ENCODE measurements at regions not wholly inside any gene's neighbourhood (a gene's known extent, or its start where the extent isn't known, plus 50 kb on each side); places are given as distances from the start of the nearest gene placed in this dataset.

DNA sequence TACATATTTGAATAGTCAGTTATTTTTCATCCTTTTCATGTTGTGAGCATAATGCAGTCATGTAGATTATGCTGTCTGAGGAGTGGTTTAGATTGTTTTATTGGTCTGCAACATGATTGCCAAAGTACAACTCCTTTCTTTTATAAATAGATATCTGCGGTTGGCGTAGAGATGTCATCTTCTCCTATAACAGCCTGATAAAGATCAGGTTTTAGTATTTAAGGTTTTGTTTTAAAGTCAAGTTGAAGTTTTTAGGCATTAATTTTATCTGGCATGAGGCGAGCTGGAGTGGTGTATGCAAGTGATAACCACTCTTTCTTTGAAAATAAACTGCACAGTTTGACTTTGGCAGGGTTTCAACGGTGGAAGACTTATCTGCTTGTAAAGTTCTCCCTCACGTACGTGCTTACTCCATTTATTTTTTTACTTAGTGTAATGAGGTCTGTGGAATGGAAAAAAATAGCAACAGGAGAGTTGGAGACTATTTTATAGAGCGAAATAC is 126.3 kb downstream of the FBXO8 start:
- Histone ChIP-seq H3K9me3 (ENCODE audit: control insufficient read depth, low read depth, low read length) (no peaks in the 10 kb centered on the region), H2AK5ac (ENCODE audit: insufficient read length, low read length) (no peak overlapping the region), H3K79me1 (ENCODE audit: insufficient read depth, low read depth, low read length, poor library complexity, severe bottlenecking) (no peaks in the 10 kb centered on the region), H3K27ac (ENCODE audit: insufficient read length, low read depth, low read length) (no peak overlapping the region), H3K56ac (ENCODE audit: insufficient read length, low read depth, low read length) (no peak overlapping the region), H2BK20ac (ENCODE audit: low read depth, low read length, poor library complexity, severe bottlenecking) (no peak overlapping the region), H2BK12ac (ENCODE audit: insufficient read length, low read depth, low read length) (no peak overlapping the region), H4K8ac (replicated peaks; ENCODE audit: insufficient read length, low read depth, low read length) (no peak overlapping the region), H2BK15ac (ENCODE audit: low read depth, low read length) (no peak overlapping the region), H3K18ac (ENCODE audit: insufficient read length, low read depth, low read length) (no peak overlapping the region), H4K91ac (ENCODE audit: insufficient read length, low read depth, low read length) (no peak overlapping the region), H4K5ac (ENCODE audit: insufficient read length, low read depth, low read length) (no peak overlapping the region), H3K14ac (ENCODE audit: insufficient read depth, low read length) (no peak overlapping the region), H3K9ac (ENCODE audit: extremely low read depth, insufficient read length, low read length) (no peak overlapping the region), H2AFZ (ENCODE audit: low read length) (no peak overlapping the region), H3K27me3 (ENCODE audit: insufficient read depth, low read length) (no peaks in the 10 kb centered on the region), H3K23me2 (ENCODE audit: insufficient read length, low read depth, low read length, poor library complexity, severe bottlenecking) (no peaks in the 10 kb centered on the region), H3K4me2 (ENCODE audit: insufficient read depth, insufficient read length, low read length) (no peak overlapping the region), H2BK5ac (ENCODE audit: insufficient read length, low read length) (no peak overlapping the region), H3K23ac (ENCODE audit: insufficient read length, low read depth, low read length) (no peak overlapping the region), H4K20me1 (ENCODE audit: control insufficient read depth, insufficient read depth, insufficient read length) (no peaks in the 10 kb centered on the region), H3K4ac (ENCODE audit: low read depth, low read length) (no peak overlapping the region), H3T11ph (ENCODE audit: low read length) (no peak overlapping the region), H3K4me1 (ENCODE audit: insufficient read depth, low read length) (no peaks in the 10 kb centered on the region), H2BK120ac (ENCODE audit: low read depth, low read length, poor library complexity, severe bottlenecking) (no peak overlapping the region), H3K79me2 (ENCODE audit: insufficient read depth, low read length) (no peaks in the 10 kb centered on the region)
- H3K4me1 Mint-ChIP-seq = peaks cover 9 to 13% of the 10 kb centered on the region in 2 experiments
- H3K9me3 Mint-ChIP-seq = no peaks in the 10 kb centered on the region
- WGBS (ENCODE audit: extremely low coverage, insufficient read length, low lambda C conversion rate) = no CpG with 5 or more reads among the region's 7 CpGs
- peaks cover 4% of the 10 kb centered on the region; the same call in 1 of the 2 replicates for H3K27me3 Mint-ChIP-seq (ENCODE audit: low read depth)
- TF ChIP-seq, protein P1, sequence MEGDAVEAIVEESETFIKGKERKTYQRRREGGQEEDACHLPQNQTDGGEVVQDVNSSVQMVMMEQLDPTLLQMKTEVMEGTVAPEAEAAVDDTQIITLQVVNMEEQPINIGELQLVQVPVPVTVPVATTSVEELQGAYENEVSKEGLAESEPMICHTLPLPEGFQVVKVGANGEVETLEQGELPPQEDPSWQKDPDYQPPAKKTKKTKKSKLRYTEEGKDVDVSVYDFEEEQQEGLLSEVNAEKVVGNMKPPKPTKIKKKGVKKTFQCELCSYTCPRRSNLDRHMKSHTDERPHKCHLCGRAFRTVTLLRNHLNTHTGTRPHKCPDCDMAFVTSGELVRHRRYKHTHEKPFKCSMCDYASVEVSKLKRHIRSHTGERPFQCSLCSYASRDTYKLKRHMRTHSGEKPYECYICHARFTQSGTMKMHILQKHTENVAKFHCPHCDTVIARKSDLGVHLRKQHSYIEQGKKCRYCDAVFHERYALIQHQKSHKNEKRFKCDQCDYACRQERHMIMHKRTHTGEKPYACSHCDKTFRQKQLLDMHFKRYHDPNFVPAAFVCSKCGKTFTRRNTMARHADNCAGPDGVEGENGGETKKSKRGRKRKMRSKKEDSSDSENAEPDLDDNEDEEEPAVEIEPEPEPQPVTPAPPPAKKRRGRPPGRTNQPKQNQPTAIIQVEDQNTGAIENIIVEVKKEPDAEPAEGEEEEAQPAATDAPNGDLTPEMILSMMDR (conservative IDR thresholded peaks at IDR 0.05) = no peak
- H3K4me3 Mint-ChIP-seq = no peak overlapping the region
- H3K27ac Mint-ChIP-seq = no peak overlapping the region
- no peaks in the 10 kb centered on the region for H3K36me3 Mint-ChIP-seq (ENCODE audit: insufficient read depth in 1 of 3, low read depth in 3 of 3)
- DNase-seq = no peak
